GM21423 (cell line): ENCODE measurements at regions not wholly inside any gene's neighbourhood (a gene's known extent, or its start where the extent isn't known, plus 50 kb on each side); places are given as distances from the start of the nearest gene placed in this dataset.

Source experiments
- ATAC-seq: cut with Tn5 transposase; IDR thresholded peaks from one replicate; pipeline ENCODE4 v1.9.1; 2021; ENCODE audit warnings: mild to moderate bottlenecking, moderate library complexity; ENCODE audit not compliant: unreplicated experiment

GRCh38 chr11:80900265-80900664 is 1459.4 kb upstream of the TENM4 start:
- ATAC-seq = peak; percentile 69

DNA sequence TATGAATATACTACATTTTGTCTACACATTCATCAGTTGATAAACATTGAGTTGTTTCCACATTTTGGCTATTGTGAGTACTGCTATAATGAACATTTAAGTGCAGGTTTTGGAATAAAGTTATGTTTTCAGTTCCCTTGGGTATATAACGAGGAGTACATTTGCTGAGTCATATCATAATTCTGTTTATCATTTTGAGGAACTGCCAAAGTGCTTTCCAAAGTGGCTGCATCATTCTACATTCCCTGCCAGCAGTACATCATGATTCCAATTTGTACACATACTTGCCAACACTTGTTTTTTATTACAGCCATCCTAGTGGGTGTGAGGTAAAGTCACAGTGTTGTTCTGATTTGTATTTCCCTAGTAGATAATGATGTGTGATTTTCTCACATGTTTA is 1458.6 kb upstream of the TENM4 start:
- ATAC-seq = no peak

GRCh38 chr11:80898910-80899309 is 1458.1 kb upstream of the TENM4 start:
- ATAC-seq = no peak

DNA sequence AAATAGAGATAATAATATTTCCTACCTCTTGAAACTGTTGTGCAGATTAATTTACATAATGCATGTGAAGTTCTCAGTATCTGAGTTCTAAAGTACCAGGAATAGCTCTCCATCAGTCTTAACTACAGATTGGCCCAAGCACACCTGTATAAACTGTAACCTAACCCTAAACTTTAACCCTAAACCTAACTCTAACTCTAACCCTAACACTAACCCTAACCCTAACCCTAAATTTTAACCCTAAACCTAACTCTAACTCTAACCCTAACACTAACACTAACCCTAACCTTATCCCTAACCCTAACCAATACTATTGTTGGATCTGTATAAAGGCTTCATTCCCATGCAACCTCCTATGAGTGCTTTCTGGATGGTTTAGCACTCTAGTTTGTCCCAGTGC is 1445.9 kb upstream of the TENM4 start:
- no peak for ATAC-seq

GRCh38 chr11:80873310-80873999 is 1432.6 kb upstream of the TENM4 start:
- ATAC-seq = no peak

DNA sequence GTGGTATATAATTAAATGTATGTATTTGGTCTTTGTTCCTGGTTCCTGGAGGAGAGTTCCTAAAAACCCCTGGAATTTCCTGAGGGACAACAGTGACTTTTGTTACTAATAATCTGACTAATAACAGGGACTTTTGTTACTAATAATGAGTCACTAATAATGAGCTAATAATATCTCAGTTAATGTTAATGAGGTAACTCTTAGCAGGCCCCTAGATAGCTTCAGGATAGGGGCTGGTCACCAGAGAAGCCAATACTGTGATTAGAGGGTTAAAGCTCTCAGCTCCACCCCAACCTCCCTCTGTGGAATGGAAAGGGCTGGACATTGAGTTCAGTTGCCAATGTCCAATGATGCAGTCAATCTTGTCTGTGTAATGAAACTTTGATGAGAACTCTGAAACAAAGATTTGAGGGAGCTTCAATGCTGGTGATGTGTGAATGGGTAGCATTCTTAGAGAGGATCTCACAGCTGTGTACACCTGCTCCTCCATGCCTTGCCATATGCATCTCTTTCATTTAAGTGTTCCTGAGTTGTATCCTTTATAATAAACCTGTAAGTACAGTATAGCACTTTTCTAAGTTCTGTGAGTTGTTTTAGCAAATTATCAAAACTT is 1431.4 kb upstream of the TENM4 start:
- ATAC-seq = no peak

DNA sequence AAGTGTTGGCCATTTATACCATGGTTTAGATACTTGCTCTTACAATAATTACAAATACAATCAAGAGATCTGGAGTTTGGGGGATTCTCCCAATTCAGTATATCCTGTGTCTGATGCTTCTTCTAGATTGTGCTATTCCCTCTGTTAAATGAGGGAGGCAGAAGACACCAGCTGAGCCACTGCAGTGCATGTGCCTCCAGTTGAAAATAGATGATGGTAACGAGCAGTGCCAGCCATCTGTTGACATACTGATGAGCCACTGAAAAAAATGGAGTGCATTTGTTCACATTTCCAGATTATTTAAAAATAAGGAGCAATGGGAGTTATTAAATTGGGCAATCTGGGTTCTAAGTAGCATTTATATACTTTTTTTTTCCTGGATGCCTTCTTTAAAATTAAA is 1428.0 kb upstream of the TENM4 start:
- no peak for ATAC-seq

GRCh38 chr11:80862011-80862410 is 1421.2 kb upstream of the TENM4 start:
- no peak for ATAC-seq

- ATAC-seq = no peak
These were observed 1420.4 kb upstream of the TENM4 start for GRCh38 chr11:80861193-80861592.

- ATAC-seq = no peak
These were observed 1419.8 kb upstream of the TENM4 start for GRCh38 chr11:80860632-80861031.

DNA sequence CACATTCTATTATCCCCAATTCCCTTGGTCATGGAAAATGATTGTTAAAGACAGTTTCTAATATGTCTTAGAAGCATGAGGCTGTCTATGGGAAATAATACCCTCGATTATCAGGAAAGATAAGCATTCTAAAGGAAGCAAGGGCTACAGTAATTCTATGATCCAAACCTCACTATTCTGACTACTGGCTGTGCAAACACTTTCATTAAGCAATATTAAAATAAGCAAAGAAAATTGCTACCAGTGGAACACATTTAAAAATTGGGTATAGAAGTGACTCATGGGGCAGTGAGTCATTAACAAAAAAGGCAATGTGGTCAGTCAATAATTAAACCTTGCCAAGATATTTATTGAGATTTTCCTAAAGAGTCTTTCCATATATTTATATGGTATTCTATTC is 1415.2 kb upstream of the TENM4 start:
- peak; percentile 68 for ATAC-seq

- ATAC-seq = no peak
These were observed 1414.6 kb upstream of the TENM4 start for GRCh38 chr11:80855426-80855825.

GRCh38 chr11:80849253-80849652 is 1408.4 kb upstream of the TENM4 start:
- peak; percentile 59 for ATAC-seq

GRCh38 chr11:80846979-80847378 is 1406.1 kb upstream of the TENM4 start:
- ATAC-seq = peak; percentile 89

- no peak for ATAC-seq
These were observed 1405.6 kb upstream of the TENM4 start for GRCh38 chr11:80846442-80846841.

DNA sequence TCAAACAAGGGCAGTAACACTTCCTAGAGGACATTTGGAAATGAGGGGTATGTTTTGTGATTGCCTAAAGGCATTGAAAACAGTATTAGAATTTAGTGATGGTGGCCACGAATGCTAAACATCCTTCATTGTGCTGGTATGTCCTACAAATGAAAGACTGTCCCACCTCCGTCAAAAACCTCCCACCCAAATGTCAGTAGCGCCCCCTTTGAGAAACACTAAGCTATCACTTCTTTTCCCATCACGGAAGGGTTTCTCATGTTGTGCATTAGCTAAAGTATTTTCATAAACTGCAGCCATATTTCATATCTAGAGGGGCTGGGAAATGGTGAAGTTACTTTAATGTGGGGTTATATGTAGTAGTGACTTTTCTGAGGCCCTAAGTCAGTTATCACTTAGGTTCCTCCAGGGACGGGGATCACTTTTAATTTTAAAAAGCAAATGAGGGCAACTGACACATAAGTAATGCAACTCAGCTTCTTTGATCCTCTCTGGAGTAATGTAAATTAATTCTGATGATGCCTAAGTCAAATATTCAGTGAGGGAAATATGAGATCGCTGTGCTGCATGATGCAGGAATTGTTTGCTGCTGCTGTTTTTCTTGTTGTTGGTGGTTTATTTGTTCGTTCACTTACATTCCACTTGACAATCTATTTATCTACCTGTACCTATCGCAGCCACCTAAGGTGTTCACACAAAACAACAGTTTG is 1403.4 kb upstream of the TENM4 start:
- ATAC-seq = no peak

GRCh38 chr11:80843266-80843974 is 1402.6 kb upstream of the TENM4 start:
- peak; percentile 49 for ATAC-seq

DNA sequence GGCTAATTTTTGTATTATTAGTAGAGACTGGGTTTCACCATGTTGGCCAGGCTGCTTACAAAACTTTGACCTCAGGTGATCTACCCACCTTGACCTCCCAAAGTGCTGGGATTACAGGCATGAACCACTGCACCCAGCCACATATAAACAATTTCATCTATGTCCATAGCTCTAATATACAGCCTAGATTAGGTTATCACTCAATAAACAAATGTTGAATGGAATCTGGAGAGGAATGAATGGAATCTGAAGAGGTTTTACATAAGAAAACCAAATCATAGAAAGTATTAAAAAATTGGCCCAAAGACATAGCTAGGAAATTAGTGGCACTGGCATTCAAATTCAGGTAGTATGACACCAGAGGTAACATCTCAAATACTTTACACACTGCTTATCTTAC is 1401.4 kb upstream of the TENM4 start:
- no peak for ATAC-seq

DNA sequence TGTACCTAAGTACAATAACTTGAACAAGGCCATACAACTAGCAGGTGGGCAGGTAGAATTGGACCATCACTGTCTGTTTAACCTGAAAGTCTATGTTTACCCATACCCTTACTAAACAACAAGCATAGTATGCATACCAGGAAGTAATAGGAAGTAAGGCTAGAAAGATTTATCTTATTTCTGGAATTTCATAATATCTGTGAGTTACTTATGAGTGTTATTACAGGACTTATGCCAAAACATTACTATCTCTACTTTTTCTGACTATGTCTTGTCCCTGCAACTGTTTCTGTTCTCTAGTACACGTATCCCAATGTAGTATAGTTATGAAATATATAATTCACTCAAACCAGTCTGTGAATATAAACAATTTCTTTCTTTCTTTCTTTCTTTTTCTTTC is 1400.8 kb upstream of the TENM4 start:
- ATAC-seq = no peak

DNA sequence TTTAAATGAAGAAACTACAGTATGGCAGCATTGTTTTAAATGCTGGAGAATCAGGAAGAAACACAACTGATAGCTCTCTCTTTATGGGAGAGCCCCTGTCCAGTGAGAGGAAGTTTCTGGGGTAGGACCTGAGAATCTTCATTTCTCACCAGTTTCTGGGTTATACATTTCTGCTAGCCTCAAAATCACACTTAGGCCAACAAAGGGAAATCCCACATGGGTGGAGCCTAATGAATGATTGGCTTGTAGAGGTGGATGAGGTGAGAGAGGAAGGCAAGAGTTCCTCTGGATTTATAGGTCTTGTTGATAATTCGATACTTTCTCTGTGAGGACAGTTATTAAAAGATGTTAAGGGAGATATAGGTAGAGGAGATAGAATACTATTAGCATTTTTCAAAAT is 1397.3 kb upstream of the TENM4 start:
- peak; percentile 90 for ATAC-seq

GRCh38 chr11:80837051-80837450 is 1396.2 kb upstream of the TENM4 start:
- ATAC-seq = no peak

DNA sequence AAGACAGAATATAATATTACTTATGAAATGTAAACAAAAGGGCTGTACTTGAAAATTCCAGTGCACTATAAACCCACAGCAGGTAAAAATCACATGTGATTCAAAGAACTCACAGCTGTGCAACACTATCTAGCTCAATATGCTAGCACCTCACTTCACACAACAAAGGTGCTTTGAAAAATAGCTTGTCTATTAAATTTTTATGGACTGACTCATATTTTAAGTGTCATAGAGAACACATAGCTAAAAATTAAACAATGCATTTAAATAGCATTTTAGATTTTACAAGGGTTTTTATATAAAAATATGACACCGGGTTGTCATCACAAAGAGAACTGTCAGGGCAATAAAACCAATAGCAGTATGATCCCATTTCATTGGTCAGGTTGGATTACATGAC is 1390.5 kb upstream of the TENM4 start:
- ATAC-seq = no peak
